Parathyroid adenoma (tissue), 2 donors: ENCODE measurements at regions not wholly inside any gene's neighbourhood (a gene's known extent, or its start where the extent isn't known, plus 50 kb on each side); places are given as distances from the start of the nearest gene placed in this dataset.

ENCODE experiments used
- H2AFZ ChIP-seq: fragments of 300-600 bp; sonication (generic); one replicate; pipeline ENCODE4 v1.7.0; 2017; ENCODE audit warnings: antibody characterized with exemption, mild to moderate bottlenecking
- H3K27ac ChIP-seq: fragments of 300-600 bp; sonication (generic); one replicate; pipeline ENCODE4 v1.7.0; 2017
- H3K27me3 ChIP-seq: fragments of 300-600 bp; sonication (generic); one replicate; pipeline ENCODE4 v1.7.0; 2017; ENCODE audit warnings: low read length; ENCODE audit not compliant: control insufficient read depth, insufficient read depth
- H3K36me3 ChIP-seq: fragments of 300-600 bp; sonication (generic); one replicate; pipeline ENCODE4 v1.7.0; 2017; ENCODE audit warnings: low read length; ENCODE audit not compliant: control insufficient read depth, insufficient read depth
- H3K4me1 ChIP-seq: fragments of 300-600 bp; sonication (generic); one replicate; pipeline ENCODE4 v1.7.0; 2017; ENCODE audit warnings: control low read depth
- H3K4me2 ChIP-seq: fragments of 300-600 bp; sonication (generic); one replicate; pipeline ENCODE4 v1.7.0; 2017; ENCODE audit warnings: low read length
- H3K4me3 ChIP-seq: fragments of 300-600 bp; sonication (generic); one replicate; pipeline ENCODE4 v1.7.0; 2017; ENCODE audit warnings: low read depth, low read length
- H3K79me2 ChIP-seq: fragments of 300-600 bp; sonication (generic); one replicate; pipeline ENCODE4 v1.7.0; 2017; ENCODE audit warnings: control low read depth
- H3K9ac ChIP-seq: fragments of 300-600 bp; sonication (generic); one replicate; pipeline ENCODE4 v1.7.0; 2017; ENCODE audit warnings: mild to moderate bottlenecking
- H3K9me3 ChIP-seq: fragments of 300-600 bp; sonication (generic); one replicate; pipeline ENCODE4 v1.7.0; 2017; ENCODE audit warnings: low read length; ENCODE audit not compliant: control insufficient read depth
- CTCF ChIP-seq: fragments of 300-600 bp; sonication (generic); IDR thresholded peaks from one replicate; pipeline ENCODE4 v1.7.0; 2017; ENCODE audit warnings: antibody characterized with exemption, mild to moderate bottlenecking
- donor health status: primary hyperparathyroidism.

DNA sequence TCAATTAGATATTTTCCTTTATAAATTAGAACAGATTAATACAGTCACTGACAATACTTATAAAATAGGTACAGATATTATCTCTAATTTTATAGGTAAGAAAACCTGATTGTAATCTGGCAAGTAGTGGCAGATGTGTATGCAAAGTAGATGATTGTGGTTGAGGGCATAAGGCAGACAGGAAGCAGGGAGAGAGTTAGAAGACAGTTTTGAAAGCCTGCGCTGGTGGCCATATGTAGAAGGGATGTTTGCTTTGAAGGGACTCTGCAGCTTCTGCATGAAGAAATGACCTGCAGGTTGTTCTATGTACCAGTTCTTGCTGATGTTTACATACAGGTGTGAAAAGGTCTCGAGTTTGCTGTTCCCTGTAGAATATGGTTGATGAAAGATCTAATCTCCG, 416.3 kb upstream of the SLIT2 start:
- Histone ChIP-seq H3K4me3 (no peak overlapping the region), H2AFZ (no peak overlapping the region), H3K27me3 (no peaks in the 10 kb centered on the region), H3K4me2 (no peak overlapping the region), H3K27ac (no peak overlapping the region), H3K36me3 (no peaks in the 10 kb centered on the region), H3K79me2 (no peaks in the 10 kb centered on the region), H3K9ac (no peak overlapping the region), H3K4me1 (no peaks in the 10 kb centered on the region), H3K9me3 (no peaks in the 10 kb centered on the region)
- no peak for TF ChIP-seq CTCF

DNA sequence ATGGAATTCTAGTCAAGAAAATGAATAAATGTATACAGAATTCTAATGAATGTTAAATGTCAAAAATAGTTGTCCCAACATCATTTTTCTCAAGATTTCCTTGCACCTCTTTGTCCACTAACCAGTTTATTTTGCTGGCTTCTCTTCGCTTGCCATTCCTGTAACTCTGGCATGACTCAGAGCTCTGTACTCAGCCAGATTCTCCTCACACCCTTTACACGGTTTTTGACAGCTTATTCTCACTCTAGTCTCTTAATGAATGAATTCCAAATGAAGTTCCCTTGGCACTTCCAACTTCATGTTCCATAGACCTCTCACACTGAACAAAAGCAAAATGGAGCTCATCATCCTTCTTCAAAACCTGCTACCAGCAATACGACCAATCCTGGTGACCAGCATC, 419.3 kb upstream of the SLIT2 start:
- Histone ChIP-seq H3K27me3 (no peaks in the 10 kb centered on the region), H3K36me3 (no peaks in the 10 kb centered on the region), H3K4me2 (no peak overlapping the region), H3K79me2 (no peaks in the 10 kb centered on the region), H3K4me3 (no peak overlapping the region), H3K9ac (no peak overlapping the region), H3K4me1 (no peaks in the 10 kb centered on the region), H3K9me3 (no peaks in the 10 kb centered on the region), H2AFZ (no peak overlapping the region), H3K27ac (no peak overlapping the region)
- no peak for TF ChIP-seq CTCF

GRCh38 chr4:19831644-19832285, 419.9 kb upstream of the SLIT2 start:
- Histone ChIP-seq H3K36me3 (no peaks in the 10 kb centered on the region), H3K9ac (no peak overlapping the region), H3K27me3 (no peaks in the 10 kb centered on the region), H2AFZ (no peak overlapping the region), H3K27ac (no peak overlapping the region), H3K9me3 (no peaks in the 10 kb centered on the region), H3K4me1 (no peaks in the 10 kb centered on the region), H3K79me2 (no peaks in the 10 kb centered on the region), H3K4me2 (no peak overlapping the region), H3K4me3 (no peak overlapping the region)
- no peak for TF ChIP-seq CTCF

DNA sequence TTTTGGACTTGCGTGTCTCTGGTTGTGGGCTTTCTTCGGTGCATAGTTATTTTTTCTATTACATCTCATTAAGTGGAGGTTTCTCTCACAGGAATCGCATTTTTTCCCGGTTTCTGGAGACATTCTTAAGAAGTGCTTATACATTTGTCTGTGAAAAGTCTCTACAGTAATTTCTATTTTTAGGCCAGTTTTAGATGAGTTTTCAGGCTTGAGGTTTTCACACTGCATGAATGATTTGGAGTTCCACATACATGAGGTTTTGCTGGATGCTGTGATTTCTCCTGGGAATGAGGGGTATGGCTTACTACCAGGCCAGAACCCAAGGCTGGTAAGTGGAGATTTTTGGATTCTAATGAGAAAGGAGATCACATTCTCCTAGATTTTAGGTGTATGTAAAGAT, 422.6 kb upstream of the SLIT2 start:
- H3K36me3 ChIP-seq, result no peaks in the 10 kb centered on the region
- H3K9ac ChIP-seq, result no peak overlapping the region
- H3K4me3 ChIP-seq, result no peak overlapping the region
- no peak for TF ChIP-seq CTCF
- H3K9me3 ChIP-seq, result no peaks in the 10 kb centered on the region
- H3K4me2 ChIP-seq, result no peak overlapping the region
- H3K27me3 ChIP-seq, result no peaks in the 10 kb centered on the region
- no peaks in the 10 kb centered on the region for H3K79me2 ChIP-seq
- H3K27ac ChIP-seq, result no peak overlapping the region
- no peaks in the 10 kb centered on the region for H3K4me1 ChIP-seq
- H2AFZ ChIP-seq, result no peak overlapping the region

GRCh38 chr4:19823781-19824180, 427.9 kb upstream of the SLIT2 start:
- H3K9me3 ChIP-seq, result no peaks in the 10 kb centered on the region
- no peak overlapping the region for H3K9ac ChIP-seq
- no peaks in the 10 kb centered on the region for H3K36me3 ChIP-seq
- TF ChIP-seq CTCF, result no peak
- no peak overlapping the region for H3K4me2 ChIP-seq
- no peaks in the 10 kb centered on the region for H3K27me3 ChIP-seq
- H3K27ac ChIP-seq, result no peak overlapping the region
- no peaks in the 10 kb centered on the region for H3K4me1 ChIP-seq
- H2AFZ ChIP-seq, result no peak overlapping the region
- H3K4me3 ChIP-seq, result no peak overlapping the region
- H3K79me2 ChIP-seq, result no peaks in the 10 kb centered on the region
